Effector memory CD8-positive, alpha-beta T cell (primary cell): ENCODE measurements at regions not wholly inside any gene's neighbourhood (a gene's known extent, or its start where the extent isn't known, plus 50 kb on each side); places are given as distances from the start of the nearest gene placed in this dataset.

ENCODE experiments used
- ATAC-seq: fragments of 150-1000 bp; cut with Tn5 transposase; replicated peaks from 2 replicates; pipeline ENCODE4 v1.10.0; 2021; ENCODE audit warnings: mild to moderate bottlenecking, moderate library complexity
- DNase-seq, 3 experiments: peaks; one replicate each; pipeline ENCODE4 v3.0.0; 2021
- H3K27ac Mint-ChIP-seq, 2 donors: one replicate each; pipeline ENCODE4 v1.8.0; 2022; ENCODE audit warnings: mild to moderate bottlenecking in 2 of 2, mixed read lengths in 2 of 2, moderate library complexity in 2 of 2
- H3K27me3 Mint-ChIP-seq, 2 donors: one replicate each; pipeline ENCODE4 v1.8.0; 2022; ENCODE audit warnings: mixed read lengths in 2 of 2
- H3K36me3 Mint-ChIP-seq: one replicate; pipeline ENCODE4 v1.8.0; 2022; ENCODE audit warnings: mild to moderate bottlenecking, moderate library complexity, mixed read lengths; ENCODE audit not compliant: insufficient read depth
- H3K4me1 Mint-ChIP-seq, 2 donors: one replicate each; pipeline ENCODE4 v1.8.0; 2022; ENCODE audit warnings: low read depth in 2 of 2, mixed read lengths in 2 of 2
- H3K4me3 Mint-ChIP-seq, 2 donors: one replicate each; pipeline ENCODE4 v1.8.0; 2022; ENCODE audit warnings: mild to moderate bottlenecking in 2 of 2, mixed read lengths in 2 of 2, moderate library complexity in 2 of 2
- H3K9me3 Mint-ChIP-seq, 2 donors: one replicate each; pipeline ENCODE4 v1.8.0; 2022; ENCODE audit warnings: mixed read lengths in 2 of 2

GRCh38 chr5:26828294-26828693 lies 210.1 kb downstream of the CDH9 start:
- DNase-seq (no peak), ATAC-seq (no peak)
- Mint-ChIP-seq H3K4me1 (no peaks in the 10 kb centered on the region), H3K27me3 (no peaks in the 10 kb centered on the region), H3K36me3 (no peaks in the 10 kb centered on the region), H3K4me3 (no peak overlapping the region), H3K27ac (no peak overlapping the region), H3K9me3 (peaks cover 5 to 9% of the 10 kb centered on the region in 2 donors)

GRCh38 chr5:26813235-26813634 lies 225.2 kb downstream of the CDH9 start:
- Mint-ChIP-seq H3K4me1 (no peaks in the 10 kb centered on the region), H3K4me3 (no peak overlapping the region), H3K27me3 (no peaks in the 10 kb centered on the region), H3K36me3 (no peaks in the 10 kb centered on the region), H3K9me3 (peaks cover 13 to 16% of the 10 kb centered on the region in 2 donors), H3K27ac (no peak overlapping the region)
- ATAC-seq: no peak
- no peak for DNase-seq

- peaks cover 13 to 16% of the 10 kb centered on the region in 2 donors for H3K9me3 Mint-ChIP-seq
Observed at GRCh38 chr5:26812714-26813113, 225.7 kb downstream of the CDH9 start.

GRCh38 chr5:26807231-26808199 lies 230.9 kb downstream of the CDH9 start:
- Mint-ChIP-seq H3K27ac (no peak overlapping the region), H3K4me1 (no peaks in the 10 kb centered on the region), H3K9me3 (peaks cover 5% of the 10 kb centered on the region in 2 donors), H3K27me3 (no peaks in the 10 kb centered on the region), H3K36me3 (no peaks in the 10 kb centered on the region), H3K4me3 (no peak overlapping the region)
- DNase-seq (no peak), ATAC-seq (no peak)

More at GRCh38 chr5:26812714-26813113, 225.7 kb downstream of the CDH9 start:
- DNase-seq (no peak), ATAC-seq (no peak)
- no peak overlapping the region for H3K27ac Mint-ChIP-seq
- no peaks in the 10 kb centered on the region for H3K4me1 Mint-ChIP-seq
- no peak overlapping the region for H3K4me3 Mint-ChIP-seq
- no peaks in the 10 kb centered on the region for H3K27me3 Mint-ChIP-seq
- H3K36me3 Mint-ChIP-seq: no peaks in the 10 kb centered on the region

GRCh38 chr5:26805076-26805475 lies 233.3 kb downstream of the CDH9 start:
- Mint-ChIP-seq H3K36me3 (no peaks in the 10 kb centered on the region), H3K4me1 (no peaks in the 10 kb centered on the region), H3K9me3 (peaks cover 5 to 6% of the 10 kb centered on the region in 2 donors), H3K4me3 (no peak overlapping the region), H3K27me3 (no peaks in the 10 kb centered on the region), H3K27ac (no peak overlapping the region)
- DNase-seq: no peak
- ATAC-seq: no peak

GRCh38 chr5:26802944-26803343 lies 235.4 kb downstream of the CDH9 start:
- no peaks in the 10 kb centered on the region for H3K36me3 Mint-ChIP-seq
- H3K9me3 Mint-ChIP-seq: peaks cover 5 to 6% of the 10 kb centered on the region in 2 donors
- no peaks in the 10 kb centered on the region for H3K27me3 Mint-ChIP-seq
- no peak overlapping the region for H3K27ac Mint-ChIP-seq
- no peak overlapping the region for H3K4me3 Mint-ChIP-seq
- no peak for ATAC-seq
- H3K4me1 Mint-ChIP-seq: no peaks in the 10 kb centered on the region
- no peak for DNase-seq

- DNase-seq (no peak), ATAC-seq (no peak)
- H3K4me3 Mint-ChIP-seq: no peak overlapping the region
- peaks cover 3 to 11% of the 10 kb centered on the region in 2 donors for H3K9me3 Mint-ChIP-seq
- H3K27me3 Mint-ChIP-seq: no peaks in the 10 kb centered on the region
- no peaks in the 10 kb centered on the region for H3K36me3 Mint-ChIP-seq
- no peak overlapping the region for H3K27ac Mint-ChIP-seq
- H3K4me1 Mint-ChIP-seq: no peaks in the 10 kb centered on the region
Observed at GRCh38 chr5:26791433-26791832, 247.0 kb downstream of the CDH9 start.

GRCh38 chr5:26791021-26791420 lies 247.4 kb downstream of the CDH9 start:
- no peaks in the 10 kb centered on the region for H3K36me3 Mint-ChIP-seq
- no peak for ATAC-seq
- DNase-seq: no peak
- peaks cover 3 to 11% of the 10 kb centered on the region in 2 donors for H3K9me3 Mint-ChIP-seq
- H3K4me3 Mint-ChIP-seq: no peak overlapping the region
- no peak overlapping the region for H3K27ac Mint-ChIP-seq
- no peaks in the 10 kb centered on the region for H3K27me3 Mint-ChIP-seq
- no peaks in the 10 kb centered on the region for H3K4me1 Mint-ChIP-seq

- Mint-ChIP-seq H3K9me3 (peaks cover 8 to 29% of the 10 kb centered on the region in 2 donors), H3K4me1 (no peaks in the 10 kb centered on the region), H3K4me3 (no peak overlapping the region), H3K27ac (no peak overlapping the region), H3K27me3 (no peaks in the 10 kb centered on the region), H3K36me3 (no peaks in the 10 kb centered on the region)
- DNase-seq: no peak
- no peak for ATAC-seq
Observed at GRCh38 chr5:26763215-26763614, 275.2 kb downstream of the CDH9 start.

GRCh38 chr5:26761446-26761845 lies 276.9 kb downstream of the CDH9 start:
- no peak overlapping the region for H3K4me3 Mint-ChIP-seq
- no peaks in the 10 kb centered on the region for H3K4me1 Mint-ChIP-seq
- ATAC-seq: no peak
- no peaks in the 10 kb centered on the region for H3K36me3 Mint-ChIP-seq
- H3K9me3 Mint-ChIP-seq: peaks cover 8 to 20% of the 10 kb centered on the region in 2 donors
- no peak for DNase-seq
- H3K27ac Mint-ChIP-seq: no peak overlapping the region
- no peaks in the 10 kb centered on the region for H3K27me3 Mint-ChIP-seq

GRCh38 chr5:26761045-26761444 lies 277.3 kb downstream of the CDH9 start:
- H3K27ac Mint-ChIP-seq: no peak overlapping the region
- H3K27me3 Mint-ChIP-seq: no peaks in the 10 kb centered on the region
- ATAC-seq: no peak

GRCh38 chr5:26757941-26758340 lies 280.4 kb downstream of the CDH9 start:
- no peak for DNase-seq
- no peak overlapping the region for H3K4me3 Mint-ChIP-seq

More at GRCh38 chr5:26761045-26761444, 277.3 kb downstream of the CDH9 start:
- peaks cover 5 to 16% of the 10 kb centered on the region in 2 donors for H3K9me3 Mint-ChIP-seq
- H3K4me3 Mint-ChIP-seq: no peak overlapping the region
- DNase-seq: no peak
- H3K4me1 Mint-ChIP-seq: no peaks in the 10 kb centered on the region
- no peaks in the 10 kb centered on the region for H3K36me3 Mint-ChIP-seq

GRCh38 chr5:26749829-26750228 lies 288.6 kb downstream of the CDH9 start:
- no peak for ATAC-seq
- peaks cover 5 to 15% of the 10 kb centered on the region in 2 donors for H3K9me3 Mint-ChIP-seq
- no peak overlapping the region for H3K4me3 Mint-ChIP-seq
- H3K4me1 Mint-ChIP-seq: no peaks in the 10 kb centered on the region
- H3K27me3 Mint-ChIP-seq: no peaks in the 10 kb centered on the region
- DNase-seq: no peak
- H3K36me3 Mint-ChIP-seq: no peaks in the 10 kb centered on the region
- no peak overlapping the region for H3K27ac Mint-ChIP-seq

More at GRCh38 chr5:26757941-26758340, 280.4 kb downstream of the CDH9 start:
- Mint-ChIP-seq H3K36me3 (no peaks in the 10 kb centered on the region), H3K9me3 (peaks cover 1 to 14% of the 10 kb centered on the region in 2 donors), H3K4me1 (no peaks in the 10 kb centered on the region), H3K27me3 (no peaks in the 10 kb centered on the region), H3K27ac (no peak overlapping the region)
- no peak for ATAC-seq

GRCh38 chr5:26740182-26740581 lies 298.2 kb downstream of the CDH9 start:
- H3K4me1 Mint-ChIP-seq: no peaks in the 10 kb centered on the region
- H3K36me3 Mint-ChIP-seq: no peaks in the 10 kb centered on the region
- ATAC-seq (no peak), DNase-seq (no peak)
- no peaks in the 10 kb centered on the region for H3K9me3 Mint-ChIP-seq
- no peak overlapping the region for H3K4me3 Mint-ChIP-seq
- H3K27ac Mint-ChIP-seq: no peak overlapping the region
- no peaks in the 10 kb centered on the region for H3K27me3 Mint-ChIP-seq
